ENCODE measurements at regions not wholly inside any gene's neighbourhood (a gene's known extent, or its start where the extent isn't known, plus 50 kb on each side); places are given as distances from the start of the nearest gene placed in this dataset.

DNA sequence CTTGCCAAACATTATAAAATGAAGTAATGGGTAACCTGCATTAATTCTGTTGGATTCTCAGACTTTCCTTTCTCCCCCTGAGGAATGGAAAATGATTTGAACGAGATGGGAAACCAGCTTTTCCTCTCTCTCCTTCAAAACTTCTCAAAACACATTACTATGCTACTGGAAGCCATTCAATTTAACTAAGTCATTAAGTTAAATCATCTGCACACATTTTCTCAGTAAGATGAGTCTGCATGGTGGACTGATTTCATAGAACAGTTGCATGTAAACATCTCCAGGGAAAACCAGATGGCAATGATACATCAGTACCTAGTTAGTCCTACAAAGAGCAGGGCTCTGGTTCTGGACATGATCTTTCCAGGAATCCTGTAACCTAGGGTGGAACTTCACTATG lies 59.9 kb downstream of the BMP4 start:
- no peak for DNase-seq (ENCODE audit: low read depth)

DNA sequence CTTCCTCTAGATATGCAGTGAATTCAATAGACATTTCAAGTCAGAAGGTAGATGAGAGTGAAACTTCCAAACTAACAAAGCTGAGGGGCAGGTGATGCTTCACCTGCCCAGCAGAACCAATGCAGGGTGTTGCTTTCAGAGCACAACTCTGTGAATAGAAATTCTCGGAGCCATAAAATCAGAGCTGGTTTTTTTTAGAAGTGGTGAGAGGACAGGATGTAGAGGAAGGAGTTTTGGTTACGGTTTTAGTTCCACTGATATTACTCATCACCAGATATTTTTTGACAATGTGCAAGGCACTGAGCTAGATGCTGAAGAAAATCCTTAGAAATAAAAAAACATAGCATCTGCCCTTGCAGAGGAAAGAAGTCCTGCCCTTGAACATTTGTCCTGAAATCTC lies 62.2 kb downstream of the BMP4 start:
- no peak for DNase-seq (ENCODE audit: low read depth)

DNA sequence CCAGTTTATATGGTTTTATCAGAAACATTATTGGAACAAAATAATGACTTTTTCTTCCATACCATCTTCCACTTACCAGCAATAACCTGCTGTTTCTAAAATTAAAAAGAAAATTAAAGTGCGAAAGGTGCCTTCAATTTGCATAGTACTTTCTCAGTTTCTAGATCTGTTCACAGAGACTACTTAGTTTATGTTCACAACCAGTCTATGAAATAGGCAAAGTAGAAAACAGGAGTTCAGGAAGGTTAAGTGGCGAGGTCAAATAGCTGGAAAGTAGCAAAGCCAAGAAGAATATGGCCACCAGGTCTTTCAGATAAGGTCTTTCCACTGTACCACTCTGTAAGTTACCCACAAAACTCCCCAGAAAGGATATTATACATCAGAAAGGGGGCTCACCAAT lies 63.3 kb downstream of the BMP4 start:
- DNase-seq (ENCODE audit: low read depth), result no peak

DNA sequence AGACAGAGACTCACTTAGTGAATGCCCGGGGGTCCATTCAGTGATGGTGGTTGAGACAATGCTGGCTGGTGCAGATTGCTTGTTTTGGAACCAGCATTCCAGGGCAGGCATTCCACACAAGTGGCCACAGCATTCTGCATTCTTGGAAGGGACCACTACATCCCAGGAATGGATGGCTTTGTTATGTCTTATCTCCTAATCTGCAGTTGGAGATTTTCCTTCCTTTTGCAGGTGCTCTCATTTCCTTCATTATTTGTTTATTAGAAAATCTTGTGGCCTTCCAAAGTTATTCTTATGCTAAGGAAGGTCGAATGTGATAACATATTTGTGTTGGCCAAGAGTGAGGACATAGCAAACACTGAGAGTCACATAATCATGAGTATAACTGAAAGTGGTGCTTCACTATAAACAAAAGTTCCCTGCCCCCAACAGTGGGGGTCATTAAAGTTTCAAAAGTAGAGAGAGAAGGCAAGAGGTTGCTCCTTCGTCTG lies 66.0 kb downstream of the BMP4 start:
- DNase-seq (ENCODE audit: low read depth), result no peak

DNA sequence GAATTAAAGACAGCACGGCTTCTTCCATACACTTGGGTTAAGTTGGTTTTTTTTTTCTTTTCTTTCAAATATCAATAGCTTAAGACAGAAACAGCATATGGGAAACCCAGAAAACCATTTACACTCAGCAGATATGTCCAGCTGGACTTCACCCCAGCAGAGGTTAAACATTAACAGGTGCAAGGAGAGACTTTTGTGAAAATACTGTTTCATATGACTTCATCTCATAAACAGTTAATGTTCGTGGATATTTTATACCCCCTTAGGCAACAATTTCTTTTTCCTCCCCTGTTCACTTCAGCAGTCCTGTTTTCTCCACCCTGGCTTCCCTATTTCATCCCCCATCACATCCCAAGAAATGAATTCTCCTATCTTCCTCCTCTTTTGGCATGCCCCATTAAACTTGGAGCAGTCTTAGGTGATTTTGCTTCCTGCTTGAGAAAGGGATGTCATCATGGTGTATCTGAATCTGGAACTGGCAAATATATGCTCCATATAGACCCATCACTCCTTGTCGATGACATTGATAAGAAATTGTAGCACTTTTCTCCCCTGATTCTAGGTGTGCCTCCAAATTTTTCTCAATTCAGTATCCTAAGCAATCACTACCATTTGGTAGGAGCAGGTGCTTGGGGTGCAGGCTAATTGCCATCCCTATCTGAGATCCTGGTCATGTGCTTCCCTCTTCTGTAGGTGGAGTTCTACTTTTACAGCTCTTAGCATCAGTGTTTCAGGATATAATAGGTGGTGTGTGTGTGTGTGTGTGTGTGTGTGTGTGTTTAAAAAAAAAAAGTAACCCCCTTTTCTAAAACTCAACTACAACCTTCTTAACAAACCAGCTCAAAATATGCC lies 67.9 kb downstream of the BMP4 start:
- DNase-seq (ENCODE audit: low read depth), result no peak

DNA sequence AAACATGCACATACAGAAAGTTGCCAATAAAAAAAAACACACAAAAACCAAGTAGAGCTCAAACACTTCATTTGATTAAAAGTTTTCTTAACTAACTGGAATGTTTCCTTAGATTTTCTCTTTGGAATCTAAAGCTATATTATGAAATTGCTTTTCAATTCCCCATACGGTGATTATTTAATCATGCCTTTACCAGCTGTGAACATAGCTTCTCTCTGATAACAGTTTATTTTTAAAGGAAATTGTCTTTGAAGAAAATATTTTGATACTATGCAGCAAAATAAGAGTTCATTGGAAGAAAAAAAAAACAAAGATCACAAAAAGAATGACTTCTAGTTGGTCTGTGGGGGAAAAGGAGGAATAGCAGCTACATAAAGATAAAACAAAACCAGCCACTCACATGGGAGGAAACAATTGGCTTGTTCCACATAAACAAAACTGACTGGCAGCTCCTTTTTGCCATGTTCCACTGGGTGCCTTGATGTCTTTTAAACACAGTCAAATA lies 71.4 kb downstream of the BMP4 start:
- DNase-seq (ENCODE audit: low read depth), result no peak

DNA sequence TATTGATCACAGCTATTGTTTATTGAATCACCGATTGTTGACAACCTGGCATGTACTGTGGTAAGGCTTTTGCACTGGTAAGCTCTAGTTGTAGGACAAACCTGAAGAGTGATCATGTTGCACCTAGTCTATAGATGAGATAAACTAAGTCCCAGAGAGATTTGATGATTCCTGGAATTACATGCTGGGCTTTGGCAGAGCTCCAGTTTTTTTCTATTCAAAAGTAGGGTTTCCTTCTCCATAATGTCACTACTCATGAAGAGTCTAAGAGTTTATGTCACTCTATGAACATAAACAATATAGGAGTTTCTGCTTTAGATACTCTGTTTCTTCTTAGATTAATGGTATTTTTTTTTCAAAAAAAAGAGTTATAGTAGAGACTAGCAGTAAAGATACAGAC lies 72.0 kb downstream of the BMP4 start:
- no peak for DNase-seq (ENCODE audit: low read depth)

DNA sequence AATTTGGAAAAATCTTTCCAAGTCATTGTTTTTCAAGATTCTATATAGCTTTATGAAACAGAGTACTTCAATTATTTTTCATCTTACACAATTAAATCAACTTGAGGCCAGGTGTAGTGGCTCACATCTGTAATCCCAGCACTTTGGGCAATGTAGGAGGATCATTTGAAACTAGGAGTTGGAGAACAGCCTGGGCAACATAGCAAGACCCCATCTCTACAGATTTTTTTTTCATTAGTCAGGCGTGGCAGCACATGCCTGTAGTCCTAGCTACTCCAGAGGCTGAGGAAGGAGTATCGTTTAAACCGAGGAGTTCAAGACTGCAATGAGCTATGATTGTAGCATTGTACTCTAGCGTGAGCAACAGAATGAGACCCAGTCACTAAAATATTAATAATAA lies 72.9 kb downstream of the BMP4 start:
- DNase-seq (ENCODE audit: low read depth), result no peak

DNA sequence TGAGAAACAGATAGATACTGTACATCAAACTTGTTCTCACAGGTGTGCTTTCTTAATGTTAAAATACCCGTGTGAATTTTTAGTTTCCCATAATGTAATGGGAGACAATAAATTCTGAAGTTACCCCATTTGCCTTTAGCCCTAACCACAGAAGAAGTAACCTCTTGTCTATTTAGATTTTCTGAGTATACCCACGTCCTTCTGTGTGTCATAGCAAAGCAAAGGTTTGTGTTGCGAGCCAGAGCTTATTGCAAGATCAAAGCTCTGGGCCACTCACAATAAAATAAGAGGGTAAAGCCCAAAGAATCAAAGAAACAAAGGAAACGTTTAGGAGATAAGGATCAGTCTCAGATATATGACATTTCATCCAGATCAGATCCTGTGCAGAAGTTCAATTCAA lies 73.9 kb downstream of the BMP4 start:
- DNase-seq (ENCODE audit: low read depth), result no peak

DNA sequence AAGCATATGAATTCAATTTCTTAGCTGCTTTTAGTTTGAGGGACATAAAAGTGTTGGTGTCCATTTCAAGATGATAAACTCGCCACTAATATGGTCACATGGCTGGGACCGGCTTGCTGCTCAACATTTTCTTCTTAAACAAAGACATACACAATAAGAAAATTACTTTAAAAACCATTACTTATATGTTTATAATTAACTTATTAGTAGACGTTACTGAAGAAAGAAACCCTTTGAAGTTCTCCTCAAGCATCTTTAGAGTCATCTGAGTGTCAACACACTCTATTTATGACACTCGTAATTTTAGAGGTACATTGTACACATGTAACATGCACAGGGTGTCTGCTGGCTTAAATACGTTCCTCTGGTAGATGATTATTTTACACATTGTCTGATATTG lies 74.7 kb downstream of the BMP4 start:
- DNase-seq (ENCODE audit: low read depth), result no peak

DNA sequence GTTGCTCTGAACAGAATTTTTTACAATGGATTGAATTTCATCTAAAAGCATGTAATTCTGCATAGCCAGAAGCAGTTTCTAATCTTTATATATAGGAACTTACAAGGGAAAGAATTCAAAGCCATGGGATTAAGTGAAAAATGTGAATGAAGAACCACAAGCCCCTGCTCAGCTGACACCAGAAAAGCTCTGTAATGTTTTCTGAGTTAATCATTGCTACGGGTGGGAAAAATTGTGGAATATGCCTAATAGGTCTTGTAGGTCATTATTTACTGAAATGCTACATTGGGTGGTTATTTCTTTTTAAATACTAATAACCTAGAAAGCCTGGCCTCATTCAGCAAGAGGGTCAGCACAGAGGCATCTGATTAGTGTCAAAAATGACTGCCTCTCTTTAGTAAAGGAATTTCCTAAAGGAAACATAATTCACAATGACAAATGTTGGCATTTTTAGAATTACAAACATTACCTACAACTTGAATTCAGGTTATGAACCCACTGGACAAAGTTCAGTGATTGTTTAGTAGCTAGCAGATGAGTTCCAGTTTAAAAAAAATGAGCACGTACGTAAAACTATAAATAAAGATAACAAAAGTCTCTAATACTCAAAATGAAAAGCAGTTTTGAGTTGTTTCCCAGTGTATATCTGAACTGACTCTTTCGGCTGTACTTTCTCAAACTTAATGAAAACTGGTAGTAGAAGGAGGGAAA lies 75.3 kb downstream of the BMP4 start:
- no peak for DNase-seq (ENCODE audit: low read depth)

DNA sequence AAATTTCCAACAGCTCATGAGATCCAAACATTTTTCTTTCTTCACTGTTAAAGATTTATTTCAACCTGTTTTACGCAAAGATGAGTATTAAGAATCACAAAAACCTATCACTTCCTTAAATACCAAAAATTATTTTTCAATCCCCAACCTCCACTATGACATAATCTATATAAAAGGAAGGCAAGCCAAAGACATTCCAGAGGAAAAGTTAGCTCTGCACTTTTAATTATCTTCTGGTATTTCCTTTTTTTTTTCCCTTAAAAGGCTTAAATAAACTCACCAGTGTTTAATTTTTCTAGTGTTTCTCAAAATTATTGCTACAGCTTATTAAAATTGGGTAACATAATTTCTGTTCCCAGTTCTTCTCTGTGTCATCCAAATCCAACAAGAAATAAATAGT lies 75.9 kb downstream of the BMP4 start:
- DNase-seq (ENCODE audit: low read depth), result no peak

DNA sequence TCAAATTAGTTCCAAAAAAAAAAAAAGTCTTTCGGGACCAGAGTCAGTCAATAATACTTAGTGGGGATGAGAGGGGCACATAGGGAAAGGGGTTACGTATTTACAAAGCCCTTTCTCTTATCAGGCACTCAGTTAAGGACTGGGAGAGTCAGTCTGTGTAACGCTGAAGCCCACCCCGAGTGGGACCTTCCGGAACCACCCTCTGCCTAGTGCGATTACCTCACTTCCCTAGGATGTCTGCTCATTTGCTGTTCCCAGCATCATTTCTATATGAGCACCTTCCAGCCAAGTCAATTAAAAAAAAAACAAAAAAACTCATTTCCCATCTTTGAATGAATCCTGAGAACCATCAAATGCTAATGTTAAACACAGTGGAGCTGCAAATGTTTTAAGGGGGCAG lies 76.9 kb downstream of the BMP4 start:
- no peak for DNase-seq (ENCODE audit: low read depth)

DNA sequence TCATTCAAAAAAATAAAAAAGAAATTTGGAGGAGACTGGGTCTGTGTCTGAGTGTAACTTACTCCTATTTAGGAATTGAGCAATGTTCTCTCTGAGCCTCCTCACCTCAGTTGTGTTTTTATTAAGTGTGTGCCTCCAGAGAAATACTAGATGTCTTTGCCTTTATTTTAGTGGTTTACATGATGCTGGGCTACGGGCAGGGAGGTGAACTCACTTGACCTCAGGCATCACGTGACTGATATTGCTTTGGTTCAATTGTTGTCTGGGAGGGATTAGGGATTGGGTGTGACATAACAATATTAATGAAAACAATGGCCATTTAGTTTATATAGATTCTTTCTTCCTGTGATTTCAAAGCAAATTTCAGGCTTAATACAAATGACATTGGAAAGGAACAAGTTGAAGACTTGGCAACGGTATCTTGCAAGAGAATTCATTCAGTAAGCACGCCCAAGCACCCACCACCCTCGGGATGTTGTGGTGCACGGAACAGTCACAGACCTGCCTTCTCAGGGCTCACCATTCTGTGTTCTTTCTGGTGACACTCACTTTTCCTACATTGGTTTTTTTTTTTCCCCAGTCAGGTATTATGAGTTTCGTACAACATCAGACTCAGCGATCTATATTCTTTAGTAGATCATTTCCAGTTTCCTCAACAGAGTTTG lies 77.5 kb downstream of the BMP4 start:
- DNase-seq (ENCODE audit: low read depth), result no peak

DNA sequence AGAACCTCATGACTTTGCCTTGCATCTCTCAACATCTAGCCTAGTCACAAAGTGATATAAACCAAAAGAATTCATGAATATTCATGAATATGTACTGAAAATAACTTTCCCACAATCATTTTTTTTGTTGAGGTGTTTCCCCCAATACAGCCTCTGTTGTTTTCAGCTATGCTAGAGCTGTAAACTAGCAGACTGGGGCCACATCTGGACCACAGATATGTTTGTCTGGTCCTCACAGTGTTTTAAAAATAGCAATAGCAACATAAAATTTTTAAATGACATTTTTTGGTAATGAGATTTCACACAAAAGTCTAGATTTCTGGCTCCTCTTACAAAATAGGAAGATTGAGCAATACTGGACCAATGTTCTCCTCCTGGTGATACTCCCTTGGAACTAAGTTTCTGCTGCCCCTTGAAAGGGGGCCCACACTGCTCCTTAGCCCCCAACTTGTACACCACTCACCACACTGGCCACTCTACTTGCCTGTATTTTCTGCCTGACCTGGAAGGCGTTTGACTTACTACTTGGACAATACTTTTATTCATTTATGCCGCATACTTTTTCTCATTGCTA lies 81.2 kb downstream of the BMP4 start:
- no peak for DNase-seq (ENCODE audit: low read depth)

DNA sequence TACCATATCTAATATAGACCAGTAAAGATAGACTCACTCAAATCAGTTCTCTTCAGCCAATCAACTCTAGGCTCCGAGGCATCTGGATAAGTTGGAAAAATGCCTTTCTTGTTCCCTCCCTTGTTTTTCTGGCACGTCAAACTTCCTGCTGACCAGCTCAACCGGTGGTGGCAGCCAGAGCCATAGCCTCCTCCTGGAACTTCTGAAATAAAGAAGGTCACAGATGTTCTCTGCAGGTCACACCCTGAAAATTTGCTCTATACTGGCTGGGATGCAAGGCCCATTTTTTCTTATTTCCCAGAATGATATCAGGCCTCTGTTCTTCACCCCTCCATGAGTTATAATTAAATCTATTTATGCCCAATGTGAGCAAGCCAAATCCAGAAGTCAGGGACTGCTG lies 81.9 kb downstream of the BMP4 start:
- no peak for DNase-seq (ENCODE audit: low read depth)

DNA sequence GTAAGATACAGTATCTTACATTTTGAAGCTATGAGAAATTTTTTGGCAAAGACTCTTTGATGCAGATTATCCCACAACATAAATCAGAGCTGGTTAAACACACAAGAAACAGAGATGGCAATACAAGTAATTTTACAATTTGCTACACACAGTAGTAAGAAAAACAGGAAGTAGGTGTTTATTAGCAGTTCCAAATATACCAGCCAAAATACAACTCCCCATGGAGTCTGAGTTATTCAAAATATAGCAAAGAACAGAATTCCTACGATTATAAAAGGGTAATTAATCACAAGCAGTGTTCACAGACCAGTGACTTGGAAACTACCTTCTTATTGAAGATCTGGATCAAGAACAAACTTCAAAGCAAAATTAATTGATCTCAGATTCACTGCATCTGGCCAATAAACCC lies 83.9 kb downstream of the BMP4 start:
- no peak for DNase-seq (ENCODE audit: low read depth)

DNA sequence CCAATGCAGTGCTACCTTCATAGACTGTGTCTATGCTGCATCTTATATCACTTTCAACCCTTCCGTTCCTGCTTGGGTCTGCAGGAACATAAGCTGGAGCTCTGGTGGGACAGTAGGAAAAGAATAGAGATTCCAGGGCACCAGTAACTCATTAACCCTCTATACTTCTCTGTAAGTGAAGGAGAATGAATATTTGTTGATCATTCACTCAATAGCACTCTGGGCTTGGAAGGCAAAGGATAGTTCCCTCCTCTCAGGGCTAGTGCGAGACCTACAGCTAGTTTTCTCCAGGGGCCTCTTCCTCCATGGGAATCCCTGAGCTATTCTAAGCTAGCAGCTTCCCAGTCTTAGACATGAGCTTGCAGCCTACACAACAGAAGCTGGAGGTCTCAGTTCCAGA lies 84.7 kb downstream of the BMP4 start:
- no peak for DNase-seq (ENCODE audit: low read depth)

DNA sequence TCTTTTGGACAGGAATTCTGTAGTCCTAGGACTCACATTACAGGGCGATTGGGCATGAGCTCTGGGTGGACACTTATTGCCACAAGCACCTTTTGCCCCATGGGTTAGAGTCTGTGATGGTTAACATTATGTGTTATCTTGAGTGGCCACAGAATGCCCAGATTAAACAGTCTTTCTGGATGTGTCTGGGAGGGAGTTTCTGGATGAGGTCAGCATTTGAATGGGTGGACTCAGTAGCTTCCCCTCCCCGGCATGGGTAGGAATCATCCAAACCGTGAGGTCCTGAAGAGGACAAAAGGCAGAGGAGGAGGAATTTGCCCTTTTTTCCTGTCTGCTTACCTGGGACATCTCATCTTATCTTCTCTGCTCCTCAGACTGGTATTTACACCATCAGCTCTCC lies 85.6 kb downstream of the BMP4 start:
- DNase-seq (ENCODE audit: low read depth), result no peak

DNA sequence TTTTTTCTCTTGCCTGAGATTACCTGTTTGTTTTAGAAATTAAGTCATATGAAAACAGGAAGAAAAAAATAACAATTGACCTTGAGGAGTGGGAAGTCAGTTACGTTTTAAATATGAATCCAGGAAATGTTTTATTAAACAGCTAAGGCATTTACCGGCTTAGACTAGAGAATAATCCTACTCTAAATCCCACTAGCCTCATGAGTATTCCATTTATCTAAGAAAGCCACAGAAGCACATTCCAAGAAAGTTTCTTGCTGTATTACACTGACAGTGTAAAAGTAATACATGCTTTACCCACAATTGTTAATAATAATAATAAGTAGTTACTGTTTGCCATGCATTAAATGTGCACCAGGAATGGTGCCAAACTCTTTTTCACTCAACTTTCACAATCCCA lies 90.9 kb downstream of the BMP4 start:
- DNase-seq (ENCODE audit: low read depth), result no peak

DNA sequence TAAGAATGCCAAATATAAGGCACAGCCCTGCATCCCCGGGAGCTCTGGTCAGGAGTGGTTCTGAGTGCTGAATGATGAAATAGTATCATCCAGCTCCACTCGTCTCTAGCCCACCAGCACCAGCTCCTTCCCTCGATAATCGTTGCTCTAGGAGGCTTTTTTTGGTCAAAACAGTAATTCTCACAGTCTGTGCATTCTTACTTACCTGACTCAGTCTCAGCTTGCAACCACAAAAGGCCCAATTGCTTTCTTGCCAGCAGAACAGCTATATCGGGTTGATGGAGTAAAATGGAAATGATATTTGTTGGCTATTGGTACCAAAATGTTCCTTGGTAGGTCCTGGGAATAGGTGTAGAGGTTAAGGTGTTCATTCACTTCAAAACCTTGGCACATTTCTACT lies 94.8 kb downstream of the BMP4 start:
- no peak for DNase-seq (ENCODE audit: low read depth)

DNA sequence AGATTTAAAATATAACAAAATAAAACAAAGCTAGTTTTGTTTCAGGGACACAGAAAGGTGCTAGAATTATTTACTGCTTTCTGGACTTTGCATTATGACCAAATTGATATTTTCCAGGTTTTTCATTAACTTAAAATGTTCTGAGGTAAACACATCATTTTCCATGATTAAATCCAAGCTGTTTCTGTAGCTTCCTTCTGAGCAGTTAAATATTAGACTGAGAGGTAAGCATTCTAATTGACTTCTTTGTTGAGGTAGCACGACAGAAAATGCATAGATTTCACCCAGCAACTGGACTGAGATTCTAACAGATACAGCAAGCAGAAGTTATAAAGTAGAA lies 98.3 kb downstream of the BMP4 start:
- DNase-seq (ENCODE audit: low read depth), result no peak

All from activated gamma-delta T cell treated with anti-CD3 and anti-CD28 coated beads, Interleukin-2, amount 50 U/mL, for 16 hours (primary cell).